ENCODE measurements at regions not wholly inside any gene's neighbourhood (a gene's known extent, or its start where the extent isn't known, plus 50 kb on each side); places are given as distances from the start of the nearest gene placed in this dataset.
"Not testable (repeated sequence)": the region's sequence is repeated elsewhere in the genome, so short reads cannot be mapped to it uniquely, and the experiment has no call there.

GRCh38 chr3:91348064-91348463 lies 2240.6 kb downstream of the EPHA3 start:
- H3K27me3 Mint-ChIP-seq (ENCODE audit: unreplicated experiment); H3K4me3 Mint-ChIP-seq (ENCODE audit: unreplicated experiment); H3K27ac Mint-ChIP-seq (ENCODE audit: unreplicated experiment); H3K4me1 Mint-ChIP-seq (ENCODE audit: low read depth, unreplicated experiment); H3K9me3 Mint-ChIP-seq (ENCODE audit: unreplicated experiment); DNase-seq; H3K36me3 Mint-ChIP-seq (ENCODE audit: unreplicated experiment): not testable (repeated sequence)
- TF ChIP-seq, protein P1, sequence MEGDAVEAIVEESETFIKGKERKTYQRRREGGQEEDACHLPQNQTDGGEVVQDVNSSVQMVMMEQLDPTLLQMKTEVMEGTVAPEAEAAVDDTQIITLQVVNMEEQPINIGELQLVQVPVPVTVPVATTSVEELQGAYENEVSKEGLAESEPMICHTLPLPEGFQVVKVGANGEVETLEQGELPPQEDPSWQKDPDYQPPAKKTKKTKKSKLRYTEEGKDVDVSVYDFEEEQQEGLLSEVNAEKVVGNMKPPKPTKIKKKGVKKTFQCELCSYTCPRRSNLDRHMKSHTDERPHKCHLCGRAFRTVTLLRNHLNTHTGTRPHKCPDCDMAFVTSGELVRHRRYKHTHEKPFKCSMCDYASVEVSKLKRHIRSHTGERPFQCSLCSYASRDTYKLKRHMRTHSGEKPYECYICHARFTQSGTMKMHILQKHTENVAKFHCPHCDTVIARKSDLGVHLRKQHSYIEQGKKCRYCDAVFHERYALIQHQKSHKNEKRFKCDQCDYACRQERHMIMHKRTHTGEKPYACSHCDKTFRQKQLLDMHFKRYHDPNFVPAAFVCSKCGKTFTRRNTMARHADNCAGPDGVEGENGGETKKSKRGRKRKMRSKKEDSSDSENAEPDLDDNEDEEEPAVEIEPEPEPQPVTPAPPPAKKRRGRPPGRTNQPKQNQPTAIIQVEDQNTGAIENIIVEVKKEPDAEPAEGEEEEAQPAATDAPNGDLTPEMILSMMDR (IDR thresholded peaks at IDR 0.05; ENCODE audit: partially characterized antibody, unreplicated experiment) = peak; percentile 11

DNA sequence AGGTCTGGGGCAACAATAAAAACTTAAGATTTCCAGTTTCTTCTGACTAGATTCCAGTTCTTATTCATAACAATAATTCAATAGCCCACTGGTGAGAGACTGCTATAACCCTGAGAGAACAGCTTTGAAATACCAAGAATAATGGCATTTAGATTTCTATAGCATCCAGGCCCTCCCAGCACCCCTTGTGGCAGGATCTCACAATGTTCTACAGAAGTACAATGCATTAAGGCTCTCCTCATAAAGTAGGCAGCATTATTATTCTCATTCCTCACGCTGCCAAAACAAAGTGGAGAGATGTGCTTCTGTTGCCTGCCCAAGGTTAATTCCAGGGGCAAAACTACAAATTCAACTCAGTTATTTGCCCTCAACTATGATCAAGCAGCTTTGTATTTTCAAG lies 2241.7 kb downstream of the EPHA3 start:
- H3K27me3 Mint-ChIP-seq (ENCODE audit: unreplicated experiment); H3K36me3 Mint-ChIP-seq (ENCODE audit: unreplicated experiment); H3K9me3 Mint-ChIP-seq (ENCODE audit: unreplicated experiment); H3K4me1 Mint-ChIP-seq (ENCODE audit: low read depth, unreplicated experiment); H3K4me3 Mint-ChIP-seq (ENCODE audit: unreplicated experiment); DNase-seq; H3K27ac Mint-ChIP-seq (ENCODE audit: unreplicated experiment): not testable (repeated sequence)

- H3K27ac Mint-ChIP-seq (ENCODE audit: unreplicated experiment); H3K36me3 Mint-ChIP-seq (ENCODE audit: unreplicated experiment); H3K4me3 Mint-ChIP-seq (ENCODE audit: unreplicated experiment); H3K9me3 Mint-ChIP-seq (ENCODE audit: unreplicated experiment); DNase-seq; H3K4me1 Mint-ChIP-seq (ENCODE audit: low read depth, unreplicated experiment); H3K27me3 Mint-ChIP-seq (ENCODE audit: unreplicated experiment): not testable (repeated sequence)
Measured at GRCh38 chr3:91352161-91352560, 2244.7 kb downstream of the EPHA3 start.

GRCh38 chr3:91359278-91359677 lies 2251.9 kb downstream of the EPHA3 start:
- not testable (repeated sequence) for H3K9me3 Mint-ChIP-seq (ENCODE audit: unreplicated experiment); H3K4me3 Mint-ChIP-seq (ENCODE audit: unreplicated experiment); H3K27ac Mint-ChIP-seq (ENCODE audit: unreplicated experiment); H3K4me1 Mint-ChIP-seq (ENCODE audit: low read depth, unreplicated experiment); DNase-seq; H3K36me3 Mint-ChIP-seq (ENCODE audit: unreplicated experiment); H3K27me3 Mint-ChIP-seq (ENCODE audit: unreplicated experiment)

- H3K9me3 Mint-ChIP-seq (ENCODE audit: unreplicated experiment); H3K27me3 Mint-ChIP-seq (ENCODE audit: unreplicated experiment): not testable (repeated sequence)
Measured at GRCh38 chr3:91383100-91383894, 2275.9 kb downstream of the EPHA3 start.

DNA sequence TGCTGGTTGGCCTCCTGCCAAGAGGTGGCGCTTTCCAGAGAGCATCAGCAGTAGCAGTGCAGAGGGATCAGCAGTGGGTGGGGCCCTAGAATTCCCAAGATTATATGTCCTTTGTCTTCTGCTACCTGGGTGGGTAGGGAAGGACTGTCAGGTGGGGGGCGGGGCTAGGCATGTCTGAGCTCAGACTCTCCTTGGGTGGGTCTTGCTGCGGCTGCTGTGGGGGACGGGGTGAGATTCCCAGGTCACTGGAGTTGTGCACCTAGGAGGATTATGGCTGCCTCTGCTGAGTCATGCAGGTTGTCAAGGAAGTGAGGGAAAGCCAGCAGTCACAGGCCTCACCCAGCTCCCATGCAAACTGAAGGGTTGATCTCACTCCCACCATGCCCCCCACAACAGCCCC lies 2296.5 kb downstream of the EPHA3 start:
- H3K27me3 Mint-ChIP-seq (ENCODE audit: unreplicated experiment); H3K27ac Mint-ChIP-seq (ENCODE audit: unreplicated experiment); H3K4me1 Mint-ChIP-seq (ENCODE audit: low read depth, unreplicated experiment); H3K36me3 Mint-ChIP-seq (ENCODE audit: unreplicated experiment); H3K9me3 Mint-ChIP-seq (ENCODE audit: unreplicated experiment); DNase-seq; H3K4me3 Mint-ChIP-seq (ENCODE audit: unreplicated experiment): not testable (repeated sequence)

More at GRCh38 chr3:91383100-91383894, 2275.9 kb downstream of the EPHA3 start:
- not testable (repeated sequence) for DNase-seq; H3K4me3 Mint-ChIP-seq (ENCODE audit: unreplicated experiment); H3K4me1 Mint-ChIP-seq (ENCODE audit: low read depth, unreplicated experiment); H3K27ac Mint-ChIP-seq (ENCODE audit: unreplicated experiment); H3K36me3 Mint-ChIP-seq (ENCODE audit: unreplicated experiment)

DNA sequence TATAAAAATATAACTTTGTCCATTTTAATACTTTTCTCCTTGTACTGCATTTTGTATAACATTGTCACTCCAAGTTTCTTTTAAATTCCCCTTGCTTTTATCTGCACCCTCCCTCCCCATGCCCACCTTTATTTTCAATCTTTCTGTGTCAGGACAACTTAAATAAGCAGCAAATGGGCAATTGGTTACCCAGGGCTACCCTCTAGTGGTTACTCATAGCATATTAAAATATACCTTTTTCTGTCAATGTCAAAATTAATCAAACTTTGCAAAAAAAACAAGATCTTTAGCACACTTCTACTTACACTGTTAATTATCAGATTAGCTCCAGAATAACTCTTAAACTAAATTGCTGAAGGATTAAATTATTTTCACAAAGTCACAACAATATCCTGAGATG lies 2334.6 kb downstream of the EPHA3 start:
- H3K4me3 Mint-ChIP-seq (ENCODE audit: unreplicated experiment); H3K36me3 Mint-ChIP-seq (ENCODE audit: unreplicated experiment); H3K4me1 Mint-ChIP-seq (ENCODE audit: low read depth, unreplicated experiment); DNase-seq; H3K9me3 Mint-ChIP-seq (ENCODE audit: unreplicated experiment); H3K27me3 Mint-ChIP-seq (ENCODE audit: unreplicated experiment); H3K27ac Mint-ChIP-seq (ENCODE audit: unreplicated experiment): not testable (repeated sequence)

- not testable (repeated sequence) for H3K4me1 Mint-ChIP-seq (ENCODE audit: low read depth, unreplicated experiment); DNase-seq; H3K36me3 Mint-ChIP-seq (ENCODE audit: unreplicated experiment); H3K27ac Mint-ChIP-seq (ENCODE audit: unreplicated experiment); H3K4me3 Mint-ChIP-seq (ENCODE audit: unreplicated experiment); H3K9me3 Mint-ChIP-seq (ENCODE audit: unreplicated experiment); H3K27me3 Mint-ChIP-seq (ENCODE audit: unreplicated experiment)
Measured at GRCh38 chr3:91442483-91442882, 2335.1 kb downstream of the EPHA3 start.

- not testable (repeated sequence) for H3K36me3 Mint-ChIP-seq (ENCODE audit: unreplicated experiment); H3K27me3 Mint-ChIP-seq (ENCODE audit: unreplicated experiment); H3K4me1 Mint-ChIP-seq (ENCODE audit: low read depth, unreplicated experiment)
Measured at GRCh38 chr3:91448379-91448778, 2341.0 kb downstream of the EPHA3 start.

GRCh38 chr3:91466517-91466916 lies 2359.1 kb downstream of the EPHA3 start:
- H3K27me3 Mint-ChIP-seq (ENCODE audit: unreplicated experiment); H3K4me1 Mint-ChIP-seq (ENCODE audit: low read depth, unreplicated experiment); H3K27ac Mint-ChIP-seq (ENCODE audit: unreplicated experiment); H3K36me3 Mint-ChIP-seq (ENCODE audit: unreplicated experiment); H3K4me3 Mint-ChIP-seq (ENCODE audit: unreplicated experiment); H3K9me3 Mint-ChIP-seq (ENCODE audit: unreplicated experiment); DNase-seq: not testable (repeated sequence)

More at GRCh38 chr3:91448379-91448778, 2341.0 kb downstream of the EPHA3 start:
- DNase-seq; H3K27ac Mint-ChIP-seq (ENCODE audit: unreplicated experiment); H3K4me3 Mint-ChIP-seq (ENCODE audit: unreplicated experiment); H3K9me3 Mint-ChIP-seq (ENCODE audit: unreplicated experiment): not testable (repeated sequence)

DNA sequence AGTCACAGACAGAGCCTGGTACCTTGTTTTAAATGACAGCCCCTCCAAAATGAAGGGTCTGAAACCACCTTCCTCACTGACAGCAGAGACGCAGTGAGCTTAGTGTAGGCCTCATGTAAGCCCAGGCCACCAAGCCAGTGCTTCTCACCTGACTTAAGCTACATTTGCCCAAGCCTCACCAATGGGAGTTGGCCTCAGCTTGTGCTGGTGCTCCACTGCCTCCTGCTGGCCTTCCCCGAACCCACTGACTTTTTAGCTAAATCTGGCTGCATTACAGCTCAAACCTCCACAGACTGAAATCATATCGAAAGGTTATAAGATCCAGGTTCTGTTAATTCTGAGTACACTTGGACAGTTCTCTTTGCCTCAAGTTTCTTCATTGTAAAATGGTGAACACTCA lies 2361.8 kb downstream of the EPHA3 start:
- peak; percentile 15 for DNase-seq
- not testable (repeated sequence) for H3K27ac Mint-ChIP-seq (ENCODE audit: unreplicated experiment); H3K36me3 Mint-ChIP-seq (ENCODE audit: unreplicated experiment); H3K9me3 Mint-ChIP-seq (ENCODE audit: unreplicated experiment); H3K4me1 Mint-ChIP-seq (ENCODE audit: low read depth, unreplicated experiment); H3K4me3 Mint-ChIP-seq (ENCODE audit: unreplicated experiment); H3K27me3 Mint-ChIP-seq (ENCODE audit: unreplicated experiment)

- not testable (repeated sequence) for H3K27ac Mint-ChIP-seq (ENCODE audit: unreplicated experiment); H3K4me3 Mint-ChIP-seq (ENCODE audit: unreplicated experiment); H3K4me1 Mint-ChIP-seq (ENCODE audit: low read depth, unreplicated experiment); H3K9me3 Mint-ChIP-seq (ENCODE audit: unreplicated experiment); H3K36me3 Mint-ChIP-seq (ENCODE audit: unreplicated experiment); H3K27me3 Mint-ChIP-seq (ENCODE audit: unreplicated experiment); DNase-seq
Measured at GRCh38 chr3:91485026-91485425, 2377.6 kb downstream of the EPHA3 start.

All from glutamatergic neuron (in vitro differentiated cells).